ENCODE measurements at regions not wholly inside any gene's neighbourhood (a gene's known extent, or its start where the extent isn't known, plus 50 kb on each side); places are given as distances from the start of the nearest gene placed in this dataset.

- Mint-ChIP-seq H3K9me3 (no peaks in the 10 kb centered on the region), H3K36me3 (no peaks in the 10 kb centered on the region), H3K27me3 (no peaks in the 10 kb centered on the region), H3K4me1 (ENCODE audit: unreplicated experiment) (no peaks in the 10 kb centered on the region), H3K4me3 (no peak overlapping the region), H3K27ac (no peak overlapping the region)
- no peak for TF ChIP-seq CTCF (conservative IDR thresholded peaks at IDR 0.05)
- no peak for DNase-seq (ENCODE audit: extremely low spot score, unreplicated experiment)
Measured at GRCh38 chr5:26662806-26663360, 375.5 kb downstream of the CDH9 start.

DNA sequence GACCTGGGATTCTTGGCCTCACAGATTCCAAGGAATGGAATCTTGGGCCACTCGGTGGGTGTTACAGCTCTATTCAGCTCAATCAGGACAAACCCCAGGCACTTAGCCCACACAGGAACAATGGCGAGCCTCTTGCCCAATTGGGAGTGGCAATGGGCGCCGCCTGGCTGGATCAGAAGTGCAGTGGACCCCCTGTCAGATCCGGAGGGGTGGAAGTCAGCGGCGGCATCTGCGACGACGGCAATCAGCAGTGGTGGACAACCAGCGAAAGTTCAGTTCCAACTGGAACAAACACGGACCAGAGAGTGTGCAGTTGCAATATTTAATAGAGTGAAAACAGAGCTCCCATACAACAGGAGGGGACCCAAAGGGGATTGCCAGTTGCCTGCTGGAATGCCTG, 378.3 kb downstream of the CDH9 start:
- Mint-ChIP-seq H3K9me3 (peaks cover 8% of the 10 kb centered on the region), H3K4me1 (ENCODE audit: unreplicated experiment) (no peaks in the 10 kb centered on the region), H3K27ac (no peak overlapping the region), H3K27me3 (no peaks in the 10 kb centered on the region), H3K36me3 (no peaks in the 10 kb centered on the region), H3K4me3 (no peak overlapping the region)
- no peak for DNase-seq (ENCODE audit: extremely low spot score, unreplicated experiment)
- TF ChIP-seq CTCF (conservative IDR thresholded peaks at IDR 0.05), result no peak

- Mint-ChIP-seq H3K27me3 (no peaks in the 10 kb centered on the region), H3K27ac (no peak overlapping the region), H3K9me3 (peaks cover 8% of the 10 kb centered on the region), H3K4me1 (ENCODE audit: unreplicated experiment) (no peaks in the 10 kb centered on the region), H3K4me3 (no peak overlapping the region), H3K36me3 (no peaks in the 10 kb centered on the region)
- no peak for DNase-seq (ENCODE audit: extremely low spot score, unreplicated experiment)
- TF ChIP-seq CTCF (conservative IDR thresholded peaks at IDR 0.05), result no peak
Measured at GRCh38 chr5:26649000-26649399, 389.4 kb downstream of the CDH9 start.

- no peaks in the 10 kb centered on the region for H3K27me3 Mint-ChIP-seq
- DNase-seq (ENCODE audit: extremely low spot score, unreplicated experiment), result no peak
- H3K4me3 Mint-ChIP-seq, result no peak overlapping the region
- peaks cover 8% of the 10 kb centered on the region for H3K9me3 Mint-ChIP-seq
- no peak for TF ChIP-seq CTCF (conservative IDR thresholded peaks at IDR 0.05)
- H3K36me3 Mint-ChIP-seq, result no peaks in the 10 kb centered on the region
- H3K4me1 Mint-ChIP-seq (ENCODE audit: unreplicated experiment), result no peaks in the 10 kb centered on the region
- no peak overlapping the region for H3K27ac Mint-ChIP-seq
Measured at GRCh38 chr5:26647781-26648180, 390.6 kb downstream of the CDH9 start.

DNA sequence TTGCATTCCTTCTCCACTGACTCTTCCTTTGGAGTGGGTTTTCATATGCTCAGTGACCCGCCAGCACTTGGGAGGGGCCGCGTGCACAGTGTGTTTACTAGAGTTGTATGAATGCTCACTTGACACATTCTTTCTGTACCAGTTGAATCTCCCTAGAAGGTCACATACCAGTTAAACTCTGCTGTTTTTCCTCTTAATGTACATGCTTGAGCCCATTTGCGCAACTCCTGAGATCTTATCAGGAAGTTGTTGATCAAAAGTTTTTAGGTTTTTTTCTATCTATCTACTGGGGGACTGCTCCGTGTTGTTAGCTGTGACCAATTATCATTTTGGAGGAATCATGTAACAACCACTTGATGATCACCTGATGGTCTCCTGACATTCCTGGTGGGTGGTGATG, 392.7 kb downstream of the CDH9 start:
- DNase-seq (ENCODE audit: extremely low spot score, unreplicated experiment), result no peak
- Mint-ChIP-seq H3K4me3 (no peak overlapping the region), H3K9me3 (peaks cover 8% of the 10 kb centered on the region), H3K27ac (no peak overlapping the region), H3K27me3 (no peaks in the 10 kb centered on the region), H3K36me3 (no peaks in the 10 kb centered on the region), H3K4me1 (ENCODE audit: unreplicated experiment) (no peaks in the 10 kb centered on the region)
- TF ChIP-seq CTCF (conservative IDR thresholded peaks at IDR 0.05), result no peak

- no peak overlapping the region for H3K27ac Mint-ChIP-seq
- no peak overlapping the region for H3K4me3 Mint-ChIP-seq
- no peaks in the 10 kb centered on the region for H3K36me3 Mint-ChIP-seq
- DNase-seq (ENCODE audit: extremely low spot score, unreplicated experiment), result no peak
- TF ChIP-seq CTCF (conservative IDR thresholded peaks at IDR 0.05), result no peak
- H3K4me1 Mint-ChIP-seq (ENCODE audit: unreplicated experiment), result no peaks in the 10 kb centered on the region
- peaks cover 8% of the 10 kb centered on the region for H3K9me3 Mint-ChIP-seq
- H3K27me3 Mint-ChIP-seq, result no peaks in the 10 kb centered on the region
Measured at GRCh38 chr5:26641492-26641891, 396.9 kb downstream of the CDH9 start.

All from type B pancreatic cell (in vitro differentiated cells).